ENCODE measurements at regions not wholly inside any gene's neighbourhood (a gene's known extent, or its start where the extent isn't known, plus 50 kb on each side); places are given as distances from the start of the nearest gene placed in this dataset.

DNA sequence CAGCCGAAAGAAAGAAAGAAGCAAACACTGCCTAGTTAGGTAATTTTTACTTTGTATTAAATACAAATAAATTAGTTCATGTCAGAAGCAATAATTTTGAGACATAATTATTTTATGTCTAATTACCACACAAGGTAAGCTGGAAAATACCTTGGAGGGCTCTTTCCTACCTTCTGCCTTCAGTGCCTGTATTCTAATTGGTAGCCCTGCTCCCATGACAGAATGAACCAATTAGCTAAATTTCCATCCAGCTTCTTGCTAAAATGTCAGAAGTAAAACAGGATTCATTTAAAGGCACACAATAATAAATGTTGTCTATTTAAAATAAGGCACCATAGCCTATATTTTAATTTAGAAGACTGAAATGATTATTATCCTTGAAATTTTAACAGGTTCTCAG lies 135.4 kb upstream of the POT1 start:
- TF ChIP-seq, protein P1, sequence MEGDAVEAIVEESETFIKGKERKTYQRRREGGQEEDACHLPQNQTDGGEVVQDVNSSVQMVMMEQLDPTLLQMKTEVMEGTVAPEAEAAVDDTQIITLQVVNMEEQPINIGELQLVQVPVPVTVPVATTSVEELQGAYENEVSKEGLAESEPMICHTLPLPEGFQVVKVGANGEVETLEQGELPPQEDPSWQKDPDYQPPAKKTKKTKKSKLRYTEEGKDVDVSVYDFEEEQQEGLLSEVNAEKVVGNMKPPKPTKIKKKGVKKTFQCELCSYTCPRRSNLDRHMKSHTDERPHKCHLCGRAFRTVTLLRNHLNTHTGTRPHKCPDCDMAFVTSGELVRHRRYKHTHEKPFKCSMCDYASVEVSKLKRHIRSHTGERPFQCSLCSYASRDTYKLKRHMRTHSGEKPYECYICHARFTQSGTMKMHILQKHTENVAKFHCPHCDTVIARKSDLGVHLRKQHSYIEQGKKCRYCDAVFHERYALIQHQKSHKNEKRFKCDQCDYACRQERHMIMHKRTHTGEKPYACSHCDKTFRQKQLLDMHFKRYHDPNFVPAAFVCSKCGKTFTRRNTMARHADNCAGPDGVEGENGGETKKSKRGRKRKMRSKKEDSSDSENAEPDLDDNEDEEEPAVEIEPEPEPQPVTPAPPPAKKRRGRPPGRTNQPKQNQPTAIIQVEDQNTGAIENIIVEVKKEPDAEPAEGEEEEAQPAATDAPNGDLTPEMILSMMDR (IDR thresholded peaks at IDR 0.05): no peak
- no peak for TF ChIP-seq POLR2A (IDR thresholded peaks at IDR 0.05)

Data from testis (tissue), 2 donors.